HL-60 (cell line): ENCODE measurements at regions not wholly inside any gene's neighbourhood (a gene's known extent, or its start where the extent isn't known, plus 50 kb on each side); places are given as distances from the start of the nearest gene placed in this dataset.
"Not testable (repeated sequence)": the region's sequence is repeated elsewhere in the genome, so short reads cannot be mapped to it uniquely, and the experiment has no call there.

Source experiments
- DNase-seq, 2 experiments: peaks; one replicate each; pipeline ENCODE4 v3.0.0-alpha.2; 2010 to 2020; ENCODE audit warnings: low read depth in 1 of 2, low spot score in 1 of 2
- H3K27ac ChIP-seq: fragments of 250-450 bp; sonication (Bioruptor Pico); replicated peaks from 2 replicates; pipeline ENCODE4 v1.5.1; 2020; ENCODE audit warnings: mild to moderate bottlenecking, moderate library complexity
- H3K27me3 ChIP-seq: fragments of 250-450 bp; sonication (Bioruptor Pico); 2 replicates; pipeline ENCODE4 v1.5.1; 2021; ENCODE audit warnings: mild to moderate bottlenecking, moderate library complexity; ENCODE audit not compliant: insufficient read depth, poor library complexity, severe bottlenecking
- H3K4me3 ChIP-seq: replicated peaks from 2 replicates; pipeline ENCODE4 v1.5.1; 2011; ENCODE audit warnings: mild to moderate bottlenecking, control low read depth, low read length; ENCODE audit not compliant: insufficient read depth
- GABPA ChIP-seq: IDR thresholded peaks from 2 replicates; pipeline ENCODE4 v1.6.1; 2012; ENCODE audit warnings: low read depth
- POLR2AphosphoS5 ChIP-seq: IDR thresholded peaks from 2 replicates; pipeline ENCODE4 v1.6.1; 2012; ENCODE audit warnings: low read depth
- SPI1 ChIP-seq: IDR thresholded peaks from 2 replicates; pipeline ENCODE4 v1.6.1; 2012; ENCODE audit warnings: low read depth, mild to moderate bottlenecking, borderline replicate concordance
- TF ChIP-seq, protein P1 (sequence below): IDR thresholded peaks from one replicate; pipeline ENCODE4 v1.5.1; 2011; ENCODE audit warnings: low read length, control low read depth, inconsistent platforms; ENCODE audit not compliant: insufficient read depth
- TF ChIP-seq, protein P2 (sequence below): IDR thresholded peaks from 2 replicates; pipeline ENCODE4 v1.6.1; 2012; ENCODE audit warnings: low read depth; ENCODE audit not compliant: insufficient replicate concordance

DNA sequence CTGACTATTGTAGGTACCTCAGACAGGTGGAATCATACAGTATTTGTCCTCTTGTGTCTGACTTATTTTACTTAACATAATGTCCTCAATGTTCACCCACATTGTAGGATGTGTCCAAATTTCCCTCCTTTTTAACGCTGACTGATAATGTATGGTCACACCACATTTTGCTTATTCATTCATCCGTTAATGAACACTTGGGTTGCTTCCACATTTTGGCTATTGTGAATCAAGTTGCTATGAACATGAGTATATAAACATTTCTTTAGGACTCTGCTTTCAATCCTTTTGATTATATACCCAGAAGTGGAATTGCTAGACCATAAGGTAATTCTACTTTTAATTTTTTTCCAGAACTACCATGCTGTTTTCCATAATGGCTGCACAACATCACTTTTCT is 87.0 kb upstream of the NDP start:
- no peaks in the 10 kb centered on the region for H3K27me3 ChIP-seq
- no peak for DNase-seq
- TF ChIP-seq SPI1: no peak
- TF ChIP-seq POLR2AphosphoS5: no peak
- TF ChIP-seq, protein P1, sequence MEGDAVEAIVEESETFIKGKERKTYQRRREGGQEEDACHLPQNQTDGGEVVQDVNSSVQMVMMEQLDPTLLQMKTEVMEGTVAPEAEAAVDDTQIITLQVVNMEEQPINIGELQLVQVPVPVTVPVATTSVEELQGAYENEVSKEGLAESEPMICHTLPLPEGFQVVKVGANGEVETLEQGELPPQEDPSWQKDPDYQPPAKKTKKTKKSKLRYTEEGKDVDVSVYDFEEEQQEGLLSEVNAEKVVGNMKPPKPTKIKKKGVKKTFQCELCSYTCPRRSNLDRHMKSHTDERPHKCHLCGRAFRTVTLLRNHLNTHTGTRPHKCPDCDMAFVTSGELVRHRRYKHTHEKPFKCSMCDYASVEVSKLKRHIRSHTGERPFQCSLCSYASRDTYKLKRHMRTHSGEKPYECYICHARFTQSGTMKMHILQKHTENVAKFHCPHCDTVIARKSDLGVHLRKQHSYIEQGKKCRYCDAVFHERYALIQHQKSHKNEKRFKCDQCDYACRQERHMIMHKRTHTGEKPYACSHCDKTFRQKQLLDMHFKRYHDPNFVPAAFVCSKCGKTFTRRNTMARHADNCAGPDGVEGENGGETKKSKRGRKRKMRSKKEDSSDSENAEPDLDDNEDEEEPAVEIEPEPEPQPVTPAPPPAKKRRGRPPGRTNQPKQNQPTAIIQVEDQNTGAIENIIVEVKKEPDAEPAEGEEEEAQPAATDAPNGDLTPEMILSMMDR: no peak
- TF ChIP-seq, protein P2, sequence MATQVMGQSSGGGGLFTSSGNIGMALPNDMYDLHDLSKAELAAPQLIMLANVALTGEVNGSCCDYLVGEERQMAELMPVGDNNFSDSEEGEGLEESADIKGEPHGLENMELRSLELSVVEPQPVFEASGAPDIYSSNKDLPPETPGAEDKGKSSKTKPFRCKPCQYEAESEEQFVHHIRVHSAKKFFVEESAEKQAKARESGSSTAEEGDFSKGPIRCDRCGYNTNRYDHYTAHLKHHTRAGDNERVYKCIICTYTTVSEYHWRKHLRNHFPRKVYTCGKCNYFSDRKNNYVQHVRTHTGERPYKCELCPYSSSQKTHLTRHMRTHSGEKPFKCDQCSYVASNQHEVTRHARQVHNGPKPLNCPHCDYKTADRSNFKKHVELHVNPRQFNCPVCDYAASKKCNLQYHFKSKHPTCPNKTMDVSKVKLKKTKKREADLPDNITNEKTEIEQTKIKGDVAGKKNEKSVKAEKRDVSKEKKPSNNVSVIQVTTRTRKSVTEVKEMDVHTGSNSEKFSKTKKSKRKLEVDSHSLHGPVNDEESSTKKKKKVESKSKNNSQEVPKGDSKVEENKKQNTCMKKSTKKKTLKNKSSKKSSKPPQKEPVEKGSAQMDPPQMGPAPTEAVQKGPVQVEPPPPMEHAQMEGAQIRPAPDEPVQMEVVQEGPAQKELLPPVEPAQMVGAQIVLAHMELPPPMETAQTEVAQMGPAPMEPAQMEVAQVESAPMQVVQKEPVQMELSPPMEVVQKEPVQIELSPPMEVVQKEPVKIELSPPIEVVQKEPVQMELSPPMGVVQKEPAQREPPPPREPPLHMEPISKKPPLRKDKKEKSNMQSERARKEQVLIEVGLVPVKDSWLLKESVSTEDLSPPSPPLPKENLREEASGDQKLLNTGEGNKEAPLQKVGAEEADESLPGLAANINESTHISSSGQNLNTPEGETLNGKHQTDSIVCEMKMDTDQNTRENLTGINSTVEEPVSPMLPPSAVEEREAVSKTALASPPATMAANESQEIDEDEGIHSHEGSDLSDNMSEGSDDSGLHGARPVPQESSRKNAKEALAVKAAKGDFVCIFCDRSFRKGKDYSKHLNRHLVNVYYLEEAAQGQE: no peak
- TF ChIP-seq GABPA: no peak
- H3K4me3 ChIP-seq: no peak overlapping the region
- no peak overlapping the region for H3K27ac ChIP-seq

DNA sequence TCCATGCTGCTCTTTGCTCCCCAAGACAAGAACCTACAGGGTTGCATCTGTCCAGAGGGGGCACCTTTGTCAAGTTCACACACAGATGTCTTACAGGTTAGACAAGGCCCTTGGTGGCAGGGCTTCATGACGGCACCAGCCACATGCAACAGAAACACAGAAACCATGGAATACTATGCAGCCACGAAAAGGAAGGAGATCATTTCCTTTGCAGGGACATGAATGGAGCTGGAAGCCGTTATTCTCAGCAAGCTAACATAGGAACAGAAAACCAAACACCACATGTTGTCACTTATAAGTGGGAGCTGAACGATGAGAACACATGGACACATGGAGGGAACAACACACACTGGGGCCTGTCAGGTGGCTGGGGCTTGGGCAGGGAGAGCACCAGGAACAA is 85.1 kb upstream of the NDP start:
- no peak for TF ChIP-seq POLR2AphosphoS5
- H3K27me3 ChIP-seq: no peaks in the 10 kb centered on the region
- H3K27ac ChIP-seq: no peak overlapping the region
- no peak for DNase-seq
- no peak overlapping the region for H3K4me3 ChIP-seq

DNA sequence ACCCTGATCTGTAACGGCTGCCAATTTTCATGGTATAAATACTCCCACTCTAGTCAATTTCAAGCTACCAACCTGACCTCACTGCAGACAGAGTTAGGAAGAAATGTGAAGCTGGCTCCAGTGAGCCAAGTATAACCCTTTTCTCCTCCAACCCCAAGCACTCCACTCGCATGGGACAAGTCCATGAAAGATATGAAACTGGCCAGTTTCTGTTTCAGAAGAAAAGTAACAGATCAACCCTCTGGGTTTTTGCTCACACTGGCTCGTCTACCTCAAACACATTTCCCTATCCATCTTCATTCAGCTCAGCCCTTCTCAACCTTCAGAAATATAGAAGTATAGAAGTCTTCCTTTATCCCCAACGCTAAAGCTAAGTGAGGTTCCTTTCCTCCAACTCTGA is 82.4 kb upstream of the NDP start:
- Histone ChIP-seq H3K4me3 (no peak overlapping the region), H3K27ac (no peak overlapping the region), H3K27me3 (no peaks in the 10 kb centered on the region)
- TF ChIP-seq, protein P2: no peak
- TF ChIP-seq, protein P1: no peak
- TF ChIP-seq SPI1 (no peak), POLR2AphosphoS5 (no peak), GABPA (no peak)
- DNase-seq: no peak

DNA sequence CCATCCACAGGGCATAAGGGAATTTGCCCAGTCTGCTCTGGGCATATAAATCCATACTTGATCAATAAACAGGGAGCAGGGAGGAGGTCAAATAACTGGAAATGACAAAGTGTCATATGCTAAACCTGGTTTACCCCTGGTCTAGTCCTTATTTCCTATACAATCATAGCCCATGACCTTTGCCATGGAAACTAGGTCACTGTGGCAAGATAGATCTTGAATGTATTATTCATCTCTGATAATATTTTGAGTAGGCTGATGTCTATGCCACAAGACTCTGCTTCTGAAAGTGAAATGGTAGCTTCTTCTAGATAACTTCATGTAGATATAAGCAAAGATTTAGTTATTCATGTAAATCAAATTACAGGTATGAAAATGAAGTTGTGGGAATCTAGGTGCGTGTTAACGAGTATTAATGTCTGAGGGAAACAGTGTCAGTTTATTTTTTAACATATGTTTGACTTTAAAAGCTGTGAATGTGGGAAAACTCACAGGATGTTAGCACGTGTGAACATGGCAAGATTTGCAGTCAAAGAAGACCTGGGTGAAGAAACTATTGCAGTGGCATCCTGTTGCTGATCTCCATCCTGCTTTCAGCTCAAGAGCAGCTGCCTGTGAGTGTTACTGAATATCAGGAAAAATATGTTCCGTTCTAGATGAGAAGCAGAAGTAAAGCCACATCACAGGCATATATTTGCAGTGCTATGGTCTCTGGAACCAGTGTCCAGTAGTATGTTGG is 81.8 kb upstream of the NDP start:
- DNase-seq: no peak
- no peaks in the 10 kb centered on the region for H3K27me3 ChIP-seq
- no peak for TF ChIP-seq GABPA
- TF ChIP-seq, protein P2: no peak
- TF ChIP-seq, protein P1: no peak
- no peak for TF ChIP-seq POLR2AphosphoS5
- no peak for TF ChIP-seq SPI1
- no peak overlapping the region for H3K4me3 ChIP-seq
- no peak overlapping the region for H3K27ac ChIP-seq

DNA sequence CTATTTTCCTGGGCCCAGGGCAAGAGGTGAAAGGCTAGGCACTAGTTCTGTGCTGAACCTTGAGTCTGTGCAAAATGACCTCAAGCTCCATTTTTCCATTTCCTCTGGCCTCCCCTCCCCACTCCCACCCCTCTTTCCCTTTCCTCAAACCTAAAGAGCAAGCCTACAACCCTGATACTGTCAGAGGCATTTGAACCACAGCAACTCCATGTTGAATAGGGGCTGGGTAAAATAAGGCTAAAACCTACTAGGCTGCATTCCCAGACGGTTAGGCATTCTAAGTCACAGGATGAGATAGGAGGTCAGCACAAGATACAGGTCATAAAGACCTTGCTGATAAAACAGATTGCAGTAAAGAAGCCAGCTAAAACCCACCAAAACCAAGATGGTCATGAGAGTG is 71.9 kb upstream of the NDP start:
- H3K27ac ChIP-seq, H3K27me3 ChIP-seq, DNase-seq, H3K4me3 ChIP-seq: not testable (repeated sequence)
